ENCODE measurements at regions not wholly inside any gene's neighbourhood (a gene's known extent, or its start where the extent isn't known, plus 50 kb on each side); places are given as distances from the start of the nearest gene placed in this dataset.

DNA sequence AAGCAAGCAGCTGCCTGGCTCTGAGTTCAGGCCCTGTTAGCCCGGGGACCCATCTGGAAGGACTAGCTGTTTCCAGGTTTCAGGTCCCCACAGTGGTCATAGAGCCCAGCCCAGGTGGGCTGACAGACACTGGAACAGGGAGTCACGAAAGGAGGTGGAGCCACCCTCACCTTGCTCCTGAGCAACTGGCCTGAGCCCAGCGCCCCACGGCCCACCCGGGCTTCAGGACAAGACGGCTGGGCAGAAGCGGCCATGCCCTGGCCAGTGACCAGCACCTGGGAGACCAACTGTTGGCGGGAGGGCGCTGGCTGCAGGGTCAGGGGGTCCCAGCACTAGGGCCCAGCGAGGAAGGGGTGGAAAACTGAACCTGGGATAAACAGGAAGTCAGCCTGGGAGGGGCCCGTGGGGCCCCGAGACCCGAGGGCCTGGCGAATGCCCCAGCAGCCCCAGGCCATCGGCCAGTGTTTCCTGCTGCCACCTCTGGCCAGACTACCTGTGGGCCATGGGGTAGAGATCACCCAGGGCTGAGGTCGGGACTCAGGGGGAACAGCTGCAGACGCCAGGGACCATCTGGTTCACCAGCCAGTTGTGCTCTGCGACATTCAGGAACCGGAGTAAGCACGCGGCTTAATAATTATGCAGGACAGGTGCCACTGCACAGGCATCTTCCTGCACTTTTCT is 282.1 kb upstream of the PPP2R2D start:
- TF ChIP-seq POLR2A (IDR thresholded peaks at IDR 0.05) = no peak
- TF ChIP-seq, protein P1, sequence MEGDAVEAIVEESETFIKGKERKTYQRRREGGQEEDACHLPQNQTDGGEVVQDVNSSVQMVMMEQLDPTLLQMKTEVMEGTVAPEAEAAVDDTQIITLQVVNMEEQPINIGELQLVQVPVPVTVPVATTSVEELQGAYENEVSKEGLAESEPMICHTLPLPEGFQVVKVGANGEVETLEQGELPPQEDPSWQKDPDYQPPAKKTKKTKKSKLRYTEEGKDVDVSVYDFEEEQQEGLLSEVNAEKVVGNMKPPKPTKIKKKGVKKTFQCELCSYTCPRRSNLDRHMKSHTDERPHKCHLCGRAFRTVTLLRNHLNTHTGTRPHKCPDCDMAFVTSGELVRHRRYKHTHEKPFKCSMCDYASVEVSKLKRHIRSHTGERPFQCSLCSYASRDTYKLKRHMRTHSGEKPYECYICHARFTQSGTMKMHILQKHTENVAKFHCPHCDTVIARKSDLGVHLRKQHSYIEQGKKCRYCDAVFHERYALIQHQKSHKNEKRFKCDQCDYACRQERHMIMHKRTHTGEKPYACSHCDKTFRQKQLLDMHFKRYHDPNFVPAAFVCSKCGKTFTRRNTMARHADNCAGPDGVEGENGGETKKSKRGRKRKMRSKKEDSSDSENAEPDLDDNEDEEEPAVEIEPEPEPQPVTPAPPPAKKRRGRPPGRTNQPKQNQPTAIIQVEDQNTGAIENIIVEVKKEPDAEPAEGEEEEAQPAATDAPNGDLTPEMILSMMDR (IDR thresholded peaks at IDR 0.05) = no peak

Data from thyroid gland (tissue), 4 donors.